H9 (cell line): ENCODE measurements at regions not wholly inside any gene's neighbourhood (a gene's known extent, or its start where the extent isn't known, plus 50 kb on each side); places are given as distances from the start of the nearest gene placed in this dataset.

Source experiments
- DNase-seq: peaks from one replicate; pipeline ENCODE4 v3.0.0-alpha.2; 2017
- H2AFZ ChIP-seq: one replicate; pipeline ENCODE4 v1.6.1; 2013; ENCODE audit warnings: mild to moderate bottlenecking, low read length, control low read depth, moderate library complexity
- H2AK5ac ChIP-seq: 2 replicates; pipeline ENCODE4 v1.6.1; 2013; ENCODE audit warnings: low read length, control low read depth, mixed read lengths; ENCODE audit not compliant: insufficient read length
- H2BK120ac ChIP-seq: one replicate; pipeline ENCODE4 v1.6.1; 2013; ENCODE audit warnings: low read depth, mild to moderate bottlenecking, low read length, control low read depth, inconsistent platforms; ENCODE audit not compliant: poor library complexity, severe bottlenecking
- H2BK12ac ChIP-seq: 2 replicates; pipeline ENCODE4 v1.6.1; 2013; ENCODE audit warnings: low read length, control low read depth, mixed read lengths, low read depth; ENCODE audit not compliant: insufficient read length
- H2BK15ac ChIP-seq: 2 replicates; pipeline ENCODE4 v1.6.1; 2013; ENCODE audit warnings: low read depth, low read length, control low read depth
- H2BK20ac ChIP-seq: one replicate; pipeline ENCODE4 v1.6.1; 2013; ENCODE audit warnings: low read depth, mild to moderate bottlenecking, low read length, control low read depth, inconsistent platforms; ENCODE audit not compliant: poor library complexity, severe bottlenecking
- H2BK5ac ChIP-seq: 2 replicates; pipeline ENCODE4 v1.6.1; 2013; ENCODE audit warnings: low read length, control low read depth, mixed read lengths; ENCODE audit not compliant: insufficient read length
- H3K14ac ChIP-seq: 2 replicates; pipeline ENCODE4 v1.6.1; 2013; ENCODE audit warnings: low read length, control low read depth; ENCODE audit not compliant: insufficient read depth
- H3K18ac ChIP-seq: 2 replicates; pipeline ENCODE4 v1.6.1; 2013; ENCODE audit warnings: low read depth, mild to moderate bottlenecking, mixed read lengths, low read length, control low read depth; ENCODE audit not compliant: insufficient read length
- H3K23ac ChIP-seq: 2 replicates; pipeline ENCODE4 v1.6.1; 2013; ENCODE audit warnings: low read length, control low read depth, mixed read lengths, low read depth; ENCODE audit not compliant: insufficient read length
- H3K23me2 ChIP-seq: 2 replicates; pipeline ENCODE4 v1.6.1; 2013; ENCODE audit warnings: low read depth, mild to moderate bottlenecking, mixed read lengths, low read length, control low read depth; ENCODE audit not compliant: insufficient read length, poor library complexity, severe bottlenecking
- H3K27ac ChIP-seq: 2 replicates; pipeline ENCODE4 v1.5.1; 2013; ENCODE audit warnings: low read length, control low read depth, mixed read lengths, low read depth; ENCODE audit not compliant: insufficient read length
- H3K27me3 ChIP-seq: 2 replicates; pipeline ENCODE4 v1.6.1; 2013; ENCODE audit warnings: low read length, control low read depth, inconsistent platforms; ENCODE audit not compliant: insufficient read depth
- H3K4ac ChIP-seq: 2 replicates; pipeline ENCODE4 v1.6.1; 2013; ENCODE audit warnings: low read depth, mild to moderate bottlenecking, control low read depth, inconsistent platforms, low read length, moderate library complexity
- H3K4me1 ChIP-seq: 2 replicates; pipeline ENCODE4 v1.6.1; 2013; ENCODE audit warnings: low read length, control low read depth, inconsistent platforms; ENCODE audit not compliant: insufficient read depth
- H3K4me2 ChIP-seq: 2 replicates; pipeline ENCODE4 v1.6.1; 2013; ENCODE audit warnings: low read length, control low read depth, mixed read lengths; ENCODE audit not compliant: insufficient read length, insufficient read depth
- H3K56ac ChIP-seq: 2 replicates; pipeline ENCODE4 v1.6.1; 2013; ENCODE audit warnings: low read depth, mild to moderate bottlenecking, mixed read lengths, low read length, control low read depth; ENCODE audit not compliant: insufficient read length
- H3K79me1 ChIP-seq: 2 replicates; pipeline ENCODE4 v1.6.1; 2013; ENCODE audit warnings: low read depth, mild to moderate bottlenecking, moderate library complexity, low read length, control low read depth, inconsistent platforms; ENCODE audit not compliant: insufficient read depth, poor library complexity, severe bottlenecking
- H3K79me2 ChIP-seq: 2 replicates; pipeline ENCODE4 v1.6.1; 2013; ENCODE audit warnings: low read length, control low read depth, inconsistent platforms; ENCODE audit not compliant: insufficient read depth
- H3K9ac ChIP-seq: 2 replicates; pipeline ENCODE4 v1.6.1; 2013; ENCODE audit warnings: low read length, control low read depth, mixed read lengths; ENCODE audit not compliant: insufficient read length; ENCODE audit errors: extremely low read depth
- H3K9me3 ChIP-seq: one replicate; pipeline ENCODE4 v1.6.1; 2013; ENCODE audit warnings: low read depth, low read length, inconsistent platforms; ENCODE audit not compliant: control insufficient read depth
- H3T11ph ChIP-seq: one replicate; pipeline ENCODE4 v1.6.1; 2013; ENCODE audit warnings: mild to moderate bottlenecking, low read length, control low read depth, inconsistent platforms
- H4K20me1 ChIP-seq: one replicate; pipeline ENCODE4 v1.6.1; 2013; ENCODE audit not compliant: control insufficient read depth, insufficient read length, insufficient read depth
- H4K5ac ChIP-seq: 2 replicates; pipeline ENCODE4 v1.6.1; 2013; ENCODE audit warnings: low read depth, mild to moderate bottlenecking, mixed read lengths, low read length, control low read depth; ENCODE audit not compliant: insufficient read length
- H4K8ac ChIP-seq: replicated peaks from 2 replicates; pipeline ENCODE4 v1.6.1; 2013; ENCODE audit warnings: low read length, control low read depth, mixed read lengths, low read depth; ENCODE audit not compliant: insufficient read length
- H4K91ac ChIP-seq: 2 replicates; pipeline ENCODE4 v1.6.1; 2013; ENCODE audit warnings: low read depth, mild to moderate bottlenecking, moderate library complexity, mixed read lengths, low read length, control low read depth; ENCODE audit not compliant: insufficient read length
- H3K27ac Mint-ChIP-seq, 3 experiments: 2 replicates in 2 of 3; 3 replicates in 1 of 3; pipeline ENCODE4 v1.8.0; 2020 to 2021; ENCODE audit warnings: mixed read lengths in 3 of 3, mild to moderate bottlenecking in 1 of 3, moderate library complexity in 1 of 3
- H3K27me3 Mint-ChIP-seq: 2 replicates; pipeline ENCODE4 v1.8.0; 2021; ENCODE audit warnings: low read depth, mild to moderate bottlenecking, moderate library complexity, mixed read lengths
- H3K36me3 Mint-ChIP-seq, 3 experiments: 2 replicates in 2 of 3; 3 replicates in 1 of 3; pipeline ENCODE4 v1.8.0; 2020 to 2021; ENCODE audit warnings: low read depth in 3 of 3, mixed read lengths in 3 of 3; ENCODE audit not compliant: insufficient read depth in 1 of 3
- H3K4me1 Mint-ChIP-seq, 2 experiments: 2 replicates each; pipeline ENCODE4 v1.8.0; 2020; ENCODE audit warnings: mixed read lengths in 2 of 2
- H3K4me3 Mint-ChIP-seq, 2 experiments: 2 replicates in 1 of 2; 3 replicates in 1 of 2; pipeline ENCODE4 v1.8.0; 2020 to 2021; ENCODE audit warnings: mild to moderate bottlenecking in 2 of 2, mixed read lengths in 2 of 2, moderate library complexity in 1 of 2
- H3K9me3 Mint-ChIP-seq, 2 experiments: 2 replicates in 1 of 2; 3 replicates in 1 of 2; pipeline ENCODE4 v1.8.0; 2020; ENCODE audit warnings: mild to moderate bottlenecking in 2 of 2, mixed read lengths in 2 of 2, moderate library complexity in 1 of 2
- WGBS: extraction: QIAGEN DNeasy Blood & Tissue Kit; methylation state at CpG from one replicate; pipeline ENCODE4 v1.1.7; 2013; ENCODE audit warnings: missing lambda C conversion rate, low lambda C conversion rate, mixed read lengths; ENCODE audit not compliant: insufficient read length; ENCODE audit errors: extremely low coverage; 5-methylcytosine and 5-hydroxymethylcytosine counted together
- TF ChIP-seq, protein P1 (sequence below): fragments of 200-600 bp; sonication (generic); conservative IDR thresholded peaks from 3 replicates; pipeline ENCODE4 v1.8.0; 2021; ENCODE audit warnings: antibody characterized with exemption, mild to moderate bottlenecking

DNA sequence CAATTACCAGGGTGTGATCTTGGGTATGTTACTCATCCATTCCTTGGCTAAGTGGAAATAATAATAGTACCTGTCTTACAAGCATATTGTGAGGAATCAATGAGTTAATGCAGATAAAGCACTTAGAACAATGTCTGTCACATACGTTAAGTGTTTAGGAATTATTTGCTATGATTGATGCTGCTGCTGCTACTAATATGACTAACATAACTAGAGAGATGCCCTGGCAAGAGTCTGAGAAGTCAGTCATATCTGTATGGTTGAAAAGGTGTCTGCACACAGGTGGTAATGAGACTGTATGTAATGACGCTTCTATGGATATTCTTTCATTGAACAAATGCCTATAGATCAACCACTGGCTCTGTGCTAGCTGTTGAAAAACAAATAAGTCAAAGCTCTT is 100.1 kb upstream of the PCGF5 start:
- Histone ChIP-seq H2BK20ac (no peak overlapping the region), H3K14ac (no peak overlapping the region), H3K9me3 (no peaks in the 10 kb centered on the region), H3K27ac (no peak overlapping the region), H3K4me2 (no peak overlapping the region), H2BK15ac (no peak overlapping the region), H4K91ac (no peak overlapping the region), H2BK120ac (no peak overlapping the region), H3T11ph (no peak overlapping the region), H4K5ac (no peak overlapping the region), H3K79me1 (no peaks in the 10 kb centered on the region), H3K27me3 (no peaks in the 10 kb centered on the region), H2BK12ac (no peak overlapping the region), H2BK5ac (no peak overlapping the region), H3K23ac (no peak overlapping the region), H3K4me1 (no peaks in the 10 kb centered on the region), H3K18ac (no peak overlapping the region), H3K4ac (no peak overlapping the region), H4K20me1 (no peaks in the 10 kb centered on the region), H2AFZ (no peak overlapping the region), H4K8ac (no peak overlapping the region), H3K23me2 (no peaks in the 10 kb centered on the region), H3K9ac (no peak overlapping the region), H3K79me2 (no peaks in the 10 kb centered on the region), H2AK5ac (no peak overlapping the region), H3K56ac (no peak overlapping the region)
- Mint-ChIP-seq H3K9me3 (no peaks in the 10 kb centered on the region), H3K4me1 (peaks cover 0 to 9% of the 10 kb centered on the region in 2 experiments; a peak in 2 of 4 replicates), H3K4me3 (no peak overlapping the region), H3K27ac (no peak overlapping the region), H3K27me3 (peaks cover 2% of the 10 kb centered on the region), H3K36me3 (no peaks in the 10 kb centered on the region)
- no peak for DNase-seq
- no CpG with 5 or more reads among the region's 2 CpGs for WGBS
- TF ChIP-seq, protein P1, sequence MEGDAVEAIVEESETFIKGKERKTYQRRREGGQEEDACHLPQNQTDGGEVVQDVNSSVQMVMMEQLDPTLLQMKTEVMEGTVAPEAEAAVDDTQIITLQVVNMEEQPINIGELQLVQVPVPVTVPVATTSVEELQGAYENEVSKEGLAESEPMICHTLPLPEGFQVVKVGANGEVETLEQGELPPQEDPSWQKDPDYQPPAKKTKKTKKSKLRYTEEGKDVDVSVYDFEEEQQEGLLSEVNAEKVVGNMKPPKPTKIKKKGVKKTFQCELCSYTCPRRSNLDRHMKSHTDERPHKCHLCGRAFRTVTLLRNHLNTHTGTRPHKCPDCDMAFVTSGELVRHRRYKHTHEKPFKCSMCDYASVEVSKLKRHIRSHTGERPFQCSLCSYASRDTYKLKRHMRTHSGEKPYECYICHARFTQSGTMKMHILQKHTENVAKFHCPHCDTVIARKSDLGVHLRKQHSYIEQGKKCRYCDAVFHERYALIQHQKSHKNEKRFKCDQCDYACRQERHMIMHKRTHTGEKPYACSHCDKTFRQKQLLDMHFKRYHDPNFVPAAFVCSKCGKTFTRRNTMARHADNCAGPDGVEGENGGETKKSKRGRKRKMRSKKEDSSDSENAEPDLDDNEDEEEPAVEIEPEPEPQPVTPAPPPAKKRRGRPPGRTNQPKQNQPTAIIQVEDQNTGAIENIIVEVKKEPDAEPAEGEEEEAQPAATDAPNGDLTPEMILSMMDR = no peak
